MM.1S (cell line): ENCODE measurements at regions not wholly inside any gene's neighbourhood (a gene's known extent, or its start where the extent isn't known, plus 50 kb on each side); places are given as distances from the start of the nearest gene placed in this dataset.

Source experiments
- DNase-seq: peaks from one replicate; pipeline ENCODE4 v3.0.0-alpha.2; 2015
- H2AFZ ChIP-seq: fragments of 300-600 bp; sonication (generic); 2 replicates; pipeline ENCODE4 v1.6.0; 2016; ENCODE audit warnings: antibody characterized with exemption, low read length
- H3F3A ChIP-seq: fragments of 300-600 bp; sonication (generic); 2 replicates; pipeline ENCODE4 v1.6.1; 2016; ENCODE audit warnings: mild to moderate bottlenecking, antibody characterized with exemption, low read length, moderate library complexity, mixed read lengths; ENCODE audit not compliant: insufficient read depth
- H3K27ac ChIP-seq: fragments of 300-600 bp; sonication (generic); 2 replicates; pipeline ENCODE4 v1.5.1; 2016; ENCODE audit warnings: mild to moderate bottlenecking, low read length
- H3K27me3 ChIP-seq: fragments of 300-600 bp; sonication (generic); replicated peaks from 2 replicates; pipeline ENCODE4 v1.6.0; 2016; ENCODE audit warnings: low read length; ENCODE audit not compliant: insufficient read depth
- H3K36me3 ChIP-seq: fragments of 300-600 bp; sonication (generic); replicated peaks from 2 replicates; pipeline ENCODE4 v1.6.1; 2016; ENCODE audit warnings: mild to moderate bottlenecking, low read length, mixed read lengths; ENCODE audit not compliant: insufficient read depth
- H3K4me1 ChIP-seq: fragments of 300-600 bp; sonication (generic); 2 replicates; pipeline ENCODE4 v1.6.1; 2016; ENCODE audit warnings: low read length, mixed read lengths
- H3K4me2 ChIP-seq: fragments of 300-600 bp; sonication (generic); 2 replicates; pipeline ENCODE4 v1.6.0; 2016; ENCODE audit warnings: low read depth, low read length
- H3K4me3 ChIP-seq: fragments of 300-600 bp; sonication (generic); 2 replicates; pipeline ENCODE4 v1.5.1; 2016; ENCODE audit warnings: low read length, mixed read lengths
- H3K79me2 ChIP-seq: fragments of 300-600 bp; sonication (generic); 2 replicates; pipeline ENCODE4 v1.6.1; 2016; ENCODE audit warnings: mixed run types, low read length, mixed read lengths
- H3K9ac ChIP-seq: fragments of 300-600 bp; sonication (generic); 2 replicates; pipeline ENCODE4 v1.6.1; 2016; ENCODE audit warnings: low read length, mixed read lengths
- H3K9me2 ChIP-seq: fragments of 300-600 bp; sonication (generic); replicated peaks from 2 replicates; pipeline ENCODE4 v1.6.1; 2016; ENCODE audit warnings: mild to moderate bottlenecking, low read length, mixed read lengths; ENCODE audit not compliant: insufficient read depth
- H3K9me3 ChIP-seq: fragments of 300-600 bp; sonication (generic); replicated peaks from 2 replicates; pipeline ENCODE4 v1.6.1; 2016; ENCODE audit warnings: mild to moderate bottlenecking, low read length, mixed read lengths; ENCODE audit not compliant: insufficient read depth
- H4K20me1 ChIP-seq: fragments of 300-600 bp; sonication (generic); 2 replicates; pipeline ENCODE4 v1.6.1; 2016; ENCODE audit warnings: mild to moderate bottlenecking, low read length, moderate library complexity, mixed read lengths; ENCODE audit not compliant: insufficient read depth
- CTCF ChIP-seq: fragments of 300-600 bp; sonication (generic); IDR thresholded peaks from 2 replicates; pipeline ENCODE4 v1.5.1; 2016; ENCODE audit warnings: antibody characterized with exemption, low read length, mixed read lengths
- EZH2 ChIP-seq: fragments of 300-600 bp; sonication (generic); optimal IDR thresholded peaks from 2 replicates; pipeline ENCODE3; 2017; ENCODE audit warnings: low read depth, mild to moderate bottlenecking, antibody characterized with exemption, low read length, mixed read lengths
- EZH2phosphoT487 ChIP-seq: fragments of 300-600 bp; sonication (generic); IDR thresholded peaks from 2 replicates; pipeline ENCODE4 v1.6.1; 2018; ENCODE audit warnings: antibody characterized with exemption, low read length

GRCh38 chrX:5753291-5753690 is 475.4 kb downstream of the NLGN4X start:
- H3K27ac ChIP-seq: no peak overlapping the region
- DNase-seq: no peak
- H3K36me3 ChIP-seq: no peaks in the 10 kb centered on the region
- no peaks in the 10 kb centered on the region for H3K4me1 ChIP-seq
- H3K79me2 ChIP-seq: no peaks in the 10 kb centered on the region
- H3F3A ChIP-seq: no peaks in the 10 kb centered on the region
- H3K27me3 ChIP-seq: no peaks in the 10 kb centered on the region
- H3K9ac ChIP-seq: no peak overlapping the region
- no peak overlapping the region for H3K4me2 ChIP-seq
- no peak overlapping the region for H3K4me3 ChIP-seq
- TF ChIP-seq EZH2: no peak
- TF ChIP-seq CTCF: no peak
- no peak for TF ChIP-seq EZH2phosphoT487
- no peak overlapping the region for H2AFZ ChIP-seq
- no peaks in the 10 kb centered on the region for H4K20me1 ChIP-seq
- no peaks in the 10 kb centered on the region for H3K9me2 ChIP-seq
- H3K9me3 ChIP-seq: no peaks in the 10 kb centered on the region

- Histone ChIP-seq H3F3A (no peaks in the 10 kb centered on the region), H3K9me2 (no peaks in the 10 kb centered on the region), H2AFZ (no peak overlapping the region), H3K79me2 (no peaks in the 10 kb centered on the region), H4K20me1 (no peaks in the 10 kb centered on the region), H3K27ac (no peak overlapping the region), H3K4me3 (no peak overlapping the region), H3K9me3 (no peaks in the 10 kb centered on the region), H3K4me2 (no peak overlapping the region), H3K27me3 (no peaks in the 10 kb centered on the region), H3K4me1 (no peaks in the 10 kb centered on the region), H3K36me3 (no peaks in the 10 kb centered on the region), H3K9ac (no peak overlapping the region)
- no peak for TF ChIP-seq CTCF
- no peak for TF ChIP-seq EZH2
- no peak for TF ChIP-seq EZH2phosphoT487
- no peak for DNase-seq
These were observed 475.8 kb downstream of the NLGN4X start for GRCh38 chrX:5752831-5753230.

- Histone ChIP-seq H3K36me3 (no peaks in the 10 kb centered on the region), H3F3A (no peaks in the 10 kb centered on the region), H3K9ac (no peak overlapping the region), H3K79me2 (no peaks in the 10 kb centered on the region), H4K20me1 (no peaks in the 10 kb centered on the region), H3K27me3 (no peaks in the 10 kb centered on the region), H3K4me2 (no peak overlapping the region), H3K4me1 (no peaks in the 10 kb centered on the region), H3K4me3 (no peak overlapping the region), H3K9me2 (no peaks in the 10 kb centered on the region), H2AFZ (no peak overlapping the region), H3K27ac (no peak overlapping the region), H3K9me3 (no peaks in the 10 kb centered on the region)
- no peak for DNase-seq
- TF ChIP-seq EZH2: no peak
- TF ChIP-seq CTCF: no peak
- no peak for TF ChIP-seq EZH2phosphoT487
These were observed 480.0 kb downstream of the NLGN4X start for GRCh38 chrX:5748586-5749150.
